HG03558 (cell line): ENCODE measurements at regions not wholly inside any gene's neighbourhood (a gene's known extent, or its start where the extent isn't known, plus 50 kb on each side); places are given as distances from the start of the nearest gene placed in this dataset.

Experiments used
- ATAC-seq: cut with Tn5 transposase; IDR thresholded peaks from one replicate; pipeline ENCODE4 v1.9.1; 2021; ENCODE audit warnings: moderate number of reproducible peaks; ENCODE audit not compliant: unreplicated experiment; ENCODE audit errors: extremely low read depth

GRCh38 chr2:204340511-204340910, 204.8 kb upstream of the PARD3B start:
- no peak for ATAC-seq

DNA sequence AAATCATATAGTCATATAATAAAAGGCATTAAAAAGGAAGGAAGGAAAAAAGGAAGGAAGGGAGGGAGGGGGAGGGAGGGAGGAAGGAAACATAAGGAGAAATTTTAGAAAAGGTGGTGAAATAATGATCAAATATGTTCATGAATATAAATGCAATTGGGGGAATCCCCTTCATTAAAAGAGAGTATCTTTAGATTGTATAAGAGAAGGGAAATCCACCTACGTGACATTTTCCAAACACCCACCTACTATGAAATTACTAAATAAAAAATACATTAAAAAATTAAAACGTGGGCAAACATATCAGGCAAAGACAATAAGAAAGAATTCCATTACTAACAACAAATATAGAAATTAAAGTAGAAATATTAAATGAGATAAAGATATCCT, 203.4 kb upstream of the PARD3B start:
- ATAC-seq: no peak

GRCh38 chr2:204343685-204344084, 201.6 kb upstream of the PARD3B start:
- ATAC-seq: no peak

GRCh38 chr2:204344119-204344518, 201.2 kb upstream of the PARD3B start:
- ATAC-seq: no peak

- no peak for ATAC-seq
Observed at GRCh38 chr2:204346906-204347305, 198.4 kb upstream of the PARD3B start.

DNA sequence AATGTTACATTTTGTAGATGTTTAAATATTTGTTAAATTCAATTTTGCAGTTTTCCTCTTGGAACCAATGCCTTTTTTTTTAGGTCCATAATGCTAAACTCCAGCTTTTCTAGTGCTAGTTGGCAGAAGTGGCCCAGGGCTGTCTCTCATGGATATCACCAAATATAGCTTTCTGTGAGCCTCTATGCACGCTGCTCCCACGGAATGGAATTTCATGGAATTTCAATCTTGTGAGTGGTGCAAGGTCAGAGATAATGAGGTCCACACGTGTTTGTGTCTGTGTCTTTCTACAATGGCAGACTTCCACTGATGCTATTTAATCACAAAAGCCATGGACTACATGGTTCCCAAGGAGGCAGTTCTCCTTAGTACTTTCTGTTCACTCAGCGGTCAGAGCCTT, 191.5 kb upstream of the PARD3B start:
- ATAC-seq: no peak

DNA sequence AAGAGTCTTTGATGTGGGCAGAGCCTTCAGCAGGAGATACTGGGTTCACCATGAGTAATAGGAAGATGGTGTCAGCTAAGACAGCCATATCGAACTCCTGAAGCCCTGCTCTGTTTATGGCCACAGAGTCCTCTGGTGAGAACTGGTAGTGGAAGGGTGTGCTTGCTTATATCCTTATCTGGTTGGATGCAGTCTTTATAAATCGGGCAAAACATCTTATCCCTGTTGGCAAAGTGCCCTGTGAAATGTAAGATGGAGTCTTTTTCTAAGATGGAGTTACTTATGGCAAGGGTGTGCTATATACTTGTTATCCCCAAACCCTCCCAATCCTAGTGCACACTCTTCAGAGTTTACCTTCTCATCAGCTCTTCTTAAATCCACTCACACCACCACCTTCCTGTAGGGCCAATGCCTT, 190.8 kb upstream of the PARD3B start:
- no peak for ATAC-seq

GRCh38 chr2:204355688-204356087, 189.6 kb upstream of the PARD3B start:
- ATAC-seq: no peak

- no peak for ATAC-seq
Observed at GRCh38 chr2:204356151-204356641, 189.1 kb upstream of the PARD3B start.

DNA sequence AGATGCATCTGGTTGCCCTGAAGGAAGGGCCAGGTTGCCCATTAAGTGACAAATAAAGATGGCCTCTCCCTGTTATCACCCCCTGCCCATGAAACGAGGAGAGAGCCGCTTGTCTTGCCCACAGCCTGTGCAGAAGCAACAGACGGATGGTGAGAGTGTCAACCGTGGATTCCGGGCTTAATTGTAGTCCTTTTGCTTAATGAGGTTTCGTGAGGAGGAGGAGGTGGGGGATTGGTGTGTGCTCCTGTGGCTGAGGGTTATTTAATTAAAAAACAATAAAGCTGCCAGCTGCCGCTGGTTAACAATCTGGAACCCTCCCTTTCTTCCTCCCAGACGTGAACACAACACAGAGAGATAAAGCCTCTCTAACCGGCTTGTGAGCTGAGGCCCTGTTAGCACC, 188.0 kb upstream of the PARD3B start:
- no peak for ATAC-seq

GRCh38 chr2:204359076-204359475, 186.2 kb upstream of the PARD3B start:
- ATAC-seq: no peak

GRCh38 chr2:204360218-204361007, 184.9 kb upstream of the PARD3B start:
- no peak for ATAC-seq

DNA sequence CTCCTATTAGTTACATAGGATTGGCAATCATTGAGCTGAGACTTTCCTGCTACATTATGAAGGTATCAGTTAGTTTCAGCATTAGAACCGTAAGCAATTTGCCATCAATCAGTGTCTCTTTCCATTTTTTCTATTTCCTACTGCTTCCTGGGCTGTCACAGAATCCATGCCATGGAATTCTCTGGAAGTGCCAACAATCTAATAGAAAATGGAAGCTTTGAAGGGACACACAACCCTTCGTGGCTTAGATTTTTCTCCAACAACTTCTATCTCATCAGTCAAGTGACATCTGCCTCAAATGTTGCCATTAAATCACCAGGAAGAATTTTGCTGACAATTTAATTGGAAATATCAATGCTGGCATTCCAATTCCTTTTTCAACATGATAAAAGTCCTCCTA, 183.5 kb upstream of the PARD3B start:
- no peak for ATAC-seq

GRCh38 chr2:204362581-204362980, 182.7 kb upstream of the PARD3B start:
- ATAC-seq: no peak

GRCh38 chr2:204363513-204363912, 181.8 kb upstream of the PARD3B start:
- no peak for ATAC-seq

DNA sequence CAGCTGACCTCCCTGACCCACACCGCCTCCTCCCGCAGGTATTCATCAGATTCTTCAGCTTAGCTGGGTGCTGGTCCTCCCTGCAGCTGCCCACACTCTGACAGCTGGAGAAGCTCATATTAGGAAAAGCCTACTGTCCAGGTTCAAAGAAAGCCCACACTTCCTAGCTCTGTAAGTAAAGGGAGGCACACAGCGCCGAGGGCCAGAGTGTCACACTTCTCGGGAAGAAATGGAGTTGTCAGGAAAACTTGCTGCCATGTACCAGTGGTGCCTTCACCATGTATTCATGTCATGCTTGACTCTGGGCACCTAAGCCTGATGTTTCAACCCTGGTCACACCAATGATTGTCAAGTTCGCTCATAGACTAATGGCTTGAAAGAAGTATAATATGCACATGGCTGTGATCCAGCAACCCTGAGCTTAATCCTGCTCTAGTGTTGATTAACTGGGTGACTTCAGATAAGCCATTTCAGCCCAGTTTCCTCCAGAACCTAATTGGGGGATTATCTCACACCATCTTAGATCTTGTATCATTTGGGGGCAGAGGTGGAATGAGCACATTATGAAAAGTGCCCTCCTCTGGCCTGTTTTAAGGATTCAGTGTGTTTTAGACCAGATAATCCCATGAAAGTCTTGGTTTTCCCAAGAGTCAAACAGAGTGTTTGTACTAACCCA, 180.3 kb upstream of the PARD3B start:
- ATAC-seq: no peak

DNA sequence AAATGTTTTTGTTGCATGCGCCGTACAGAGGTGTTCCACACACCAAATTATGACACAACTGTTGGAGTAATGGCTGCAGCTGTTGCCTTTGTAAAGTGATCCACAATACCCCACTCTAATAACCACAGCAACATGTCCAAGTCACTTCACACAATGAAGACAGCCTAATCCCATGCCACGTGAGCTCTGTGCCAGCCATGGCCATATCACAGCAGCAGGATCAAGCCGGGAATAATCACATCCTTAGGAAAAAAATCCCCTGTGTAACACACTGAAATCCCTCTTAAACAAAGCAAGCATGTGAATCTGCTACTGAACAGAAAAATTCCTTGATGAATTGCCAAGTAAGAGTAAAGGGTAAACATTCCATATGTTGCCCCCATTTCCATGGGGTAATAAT, 179.5 kb upstream of the PARD3B start:
- no peak for ATAC-seq

- ATAC-seq: no peak
Observed at GRCh38 chr2:204367466-204367865, 177.8 kb upstream of the PARD3B start.

- ATAC-seq: no peak
Observed at GRCh38 chr2:204370172-204370718, 175.0 kb upstream of the PARD3B start.

DNA sequence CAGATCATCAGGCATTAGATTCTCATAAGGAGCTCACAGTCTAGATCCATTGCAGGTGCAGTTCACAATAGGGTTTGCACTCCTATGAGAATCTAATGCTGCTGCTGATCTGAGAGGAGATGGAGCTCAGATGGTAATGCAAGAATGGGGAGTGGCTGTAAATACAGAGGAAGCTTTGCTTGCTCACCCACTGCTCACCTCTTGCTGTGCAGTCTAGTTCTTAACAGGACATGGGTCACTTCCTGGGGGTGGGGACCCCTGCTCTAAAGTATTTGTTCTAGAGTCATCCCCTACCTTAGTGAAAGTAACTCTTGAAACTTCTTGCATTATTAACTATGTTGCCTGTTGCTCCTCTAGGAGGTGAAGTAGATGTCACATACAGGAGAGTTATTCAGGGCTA, 171.3 kb upstream of the PARD3B start:
- ATAC-seq: no peak

GRCh38 chr2:204380141-204380881, 165.0 kb upstream of the PARD3B start:
- no peak for ATAC-seq
